HL-60 (cell line): ENCODE measurements at regions not wholly inside any gene's neighbourhood (a gene's known extent, or its start where the extent isn't known, plus 50 kb on each side); places are given as distances from the start of the nearest gene placed in this dataset.

Source experiments
- DNase-seq, 2 experiments: peaks; one replicate each; pipeline ENCODE4 v3.0.0-alpha.2; 2010 to 2020; ENCODE audit warnings: low read depth in 1 of 2, low spot score in 1 of 2
- H3K27ac ChIP-seq: fragments of 250-450 bp; sonication (Bioruptor Pico); replicated peaks from 2 replicates; pipeline ENCODE4 v1.5.1; 2020; ENCODE audit warnings: mild to moderate bottlenecking, moderate library complexity
- H3K27me3 ChIP-seq: fragments of 250-450 bp; sonication (Bioruptor Pico); 2 replicates; pipeline ENCODE4 v1.5.1; 2021; ENCODE audit warnings: mild to moderate bottlenecking, moderate library complexity; ENCODE audit not compliant: insufficient read depth, poor library complexity, severe bottlenecking
- H3K4me3 ChIP-seq: replicated peaks from 2 replicates; pipeline ENCODE4 v1.5.1; 2011; ENCODE audit warnings: mild to moderate bottlenecking, control low read depth, low read length; ENCODE audit not compliant: insufficient read depth
- GABPA ChIP-seq: IDR thresholded peaks from 2 replicates; pipeline ENCODE4 v1.6.1; 2012; ENCODE audit warnings: low read depth
- POLR2AphosphoS5 ChIP-seq: IDR thresholded peaks from 2 replicates; pipeline ENCODE4 v1.6.1; 2012; ENCODE audit warnings: low read depth
- SPI1 ChIP-seq: IDR thresholded peaks from 2 replicates; pipeline ENCODE4 v1.6.1; 2012; ENCODE audit warnings: low read depth, mild to moderate bottlenecking, borderline replicate concordance
- TF ChIP-seq, protein P1 (sequence below): IDR thresholded peaks from 2 replicates; pipeline ENCODE4 v1.6.1; 2012; ENCODE audit warnings: low read depth; ENCODE audit not compliant: insufficient replicate concordance
- TF ChIP-seq, protein P2 (sequence below): IDR thresholded peaks from one replicate; pipeline ENCODE4 v1.5.1; 2011; ENCODE audit warnings: low read length, control low read depth, inconsistent platforms; ENCODE audit not compliant: insufficient read depth

- no peak for TF ChIP-seq POLR2AphosphoS5
- TF ChIP-seq SPI1, result no peak
- no peak for TF ChIP-seq GABPA
- TF ChIP-seq, protein P1, sequence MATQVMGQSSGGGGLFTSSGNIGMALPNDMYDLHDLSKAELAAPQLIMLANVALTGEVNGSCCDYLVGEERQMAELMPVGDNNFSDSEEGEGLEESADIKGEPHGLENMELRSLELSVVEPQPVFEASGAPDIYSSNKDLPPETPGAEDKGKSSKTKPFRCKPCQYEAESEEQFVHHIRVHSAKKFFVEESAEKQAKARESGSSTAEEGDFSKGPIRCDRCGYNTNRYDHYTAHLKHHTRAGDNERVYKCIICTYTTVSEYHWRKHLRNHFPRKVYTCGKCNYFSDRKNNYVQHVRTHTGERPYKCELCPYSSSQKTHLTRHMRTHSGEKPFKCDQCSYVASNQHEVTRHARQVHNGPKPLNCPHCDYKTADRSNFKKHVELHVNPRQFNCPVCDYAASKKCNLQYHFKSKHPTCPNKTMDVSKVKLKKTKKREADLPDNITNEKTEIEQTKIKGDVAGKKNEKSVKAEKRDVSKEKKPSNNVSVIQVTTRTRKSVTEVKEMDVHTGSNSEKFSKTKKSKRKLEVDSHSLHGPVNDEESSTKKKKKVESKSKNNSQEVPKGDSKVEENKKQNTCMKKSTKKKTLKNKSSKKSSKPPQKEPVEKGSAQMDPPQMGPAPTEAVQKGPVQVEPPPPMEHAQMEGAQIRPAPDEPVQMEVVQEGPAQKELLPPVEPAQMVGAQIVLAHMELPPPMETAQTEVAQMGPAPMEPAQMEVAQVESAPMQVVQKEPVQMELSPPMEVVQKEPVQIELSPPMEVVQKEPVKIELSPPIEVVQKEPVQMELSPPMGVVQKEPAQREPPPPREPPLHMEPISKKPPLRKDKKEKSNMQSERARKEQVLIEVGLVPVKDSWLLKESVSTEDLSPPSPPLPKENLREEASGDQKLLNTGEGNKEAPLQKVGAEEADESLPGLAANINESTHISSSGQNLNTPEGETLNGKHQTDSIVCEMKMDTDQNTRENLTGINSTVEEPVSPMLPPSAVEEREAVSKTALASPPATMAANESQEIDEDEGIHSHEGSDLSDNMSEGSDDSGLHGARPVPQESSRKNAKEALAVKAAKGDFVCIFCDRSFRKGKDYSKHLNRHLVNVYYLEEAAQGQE, result no peak
- TF ChIP-seq, protein P2, sequence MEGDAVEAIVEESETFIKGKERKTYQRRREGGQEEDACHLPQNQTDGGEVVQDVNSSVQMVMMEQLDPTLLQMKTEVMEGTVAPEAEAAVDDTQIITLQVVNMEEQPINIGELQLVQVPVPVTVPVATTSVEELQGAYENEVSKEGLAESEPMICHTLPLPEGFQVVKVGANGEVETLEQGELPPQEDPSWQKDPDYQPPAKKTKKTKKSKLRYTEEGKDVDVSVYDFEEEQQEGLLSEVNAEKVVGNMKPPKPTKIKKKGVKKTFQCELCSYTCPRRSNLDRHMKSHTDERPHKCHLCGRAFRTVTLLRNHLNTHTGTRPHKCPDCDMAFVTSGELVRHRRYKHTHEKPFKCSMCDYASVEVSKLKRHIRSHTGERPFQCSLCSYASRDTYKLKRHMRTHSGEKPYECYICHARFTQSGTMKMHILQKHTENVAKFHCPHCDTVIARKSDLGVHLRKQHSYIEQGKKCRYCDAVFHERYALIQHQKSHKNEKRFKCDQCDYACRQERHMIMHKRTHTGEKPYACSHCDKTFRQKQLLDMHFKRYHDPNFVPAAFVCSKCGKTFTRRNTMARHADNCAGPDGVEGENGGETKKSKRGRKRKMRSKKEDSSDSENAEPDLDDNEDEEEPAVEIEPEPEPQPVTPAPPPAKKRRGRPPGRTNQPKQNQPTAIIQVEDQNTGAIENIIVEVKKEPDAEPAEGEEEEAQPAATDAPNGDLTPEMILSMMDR, result no peak
- Histone ChIP-seq H3K27me3 (no peaks in the 10 kb centered on the region), H3K27ac (no peak overlapping the region), H3K4me3 (no peak overlapping the region)
- DNase-seq, result no peak
Measured at GRCh38 chrY:15312166-15312565, 787.8 kb downstream of the NLGN4Y start.

GRCh38 chrY:15324189-15324588, 799.9 kb downstream of the NLGN4Y start:
- Histone ChIP-seq H3K27me3 (no peaks in the 10 kb centered on the region), H3K27ac (no peak overlapping the region), H3K4me3 (no peak overlapping the region)
- DNase-seq, result no peak
- TF ChIP-seq, protein P1, result no peak
- TF ChIP-seq, protein P2, result no peak
- no peak for TF ChIP-seq POLR2AphosphoS5
- no peak for TF ChIP-seq GABPA
- no peak for TF ChIP-seq SPI1

GRCh38 chrY:15325201-15325600, 800.9 kb downstream of the NLGN4Y start:
- Histone ChIP-seq H3K27me3 (no peaks in the 10 kb centered on the region), H3K27ac (no peak overlapping the region), H3K4me3 (no peak overlapping the region)
- no peak for DNase-seq
- TF ChIP-seq, protein P1, result no peak
- TF ChIP-seq SPI1 (no peak), POLR2AphosphoS5 (no peak), GABPA (no peak)
- TF ChIP-seq, protein P2, result no peak
